Mesenchymal stem cell (in vitro differentiated cells and primary cell): ENCODE measurements at regions not wholly inside any gene's neighbourhood (a gene's known extent, or its start where the extent isn't known, plus 50 kb on each side); places are given as distances from the start of the nearest gene placed in this dataset.

Experiments used
- DNase-seq: peaks from one replicate; pipeline ENCODE4 v3.0.0-alpha.2; 2013
- H2AFZ ChIP-seq: one replicate; pipeline ENCODE4 v1.6.1; 2013; ENCODE audit warnings: low read depth, mild to moderate bottlenecking, control low read depth, inconsistent platforms, low read length, moderate library complexity
- H2AK5ac ChIP-seq: 2 replicates; pipeline ENCODE4 v1.6.1; 2013; ENCODE audit warnings: low read length, moderate library complexity, mild to moderate bottlenecking, inconsistent platforms; ENCODE audit not compliant: severe bottlenecking
- H2BK120ac ChIP-seq: one replicate; pipeline ENCODE4 v1.6.1; 2013; ENCODE audit warnings: low read depth, mild to moderate bottlenecking, inconsistent platforms, low read length, moderate library complexity
- H2BK12ac ChIP-seq, 2 experiments: one replicate each; pipeline ENCODE4 v1.6.1; 2013; ENCODE audit warnings: inconsistent platforms in 2 of 2, low read length in 2 of 2, mild to moderate bottlenecking in 2 of 2, moderate library complexity in 2 of 2, control low read depth in 1 of 2
- H2BK15ac ChIP-seq: one replicate; pipeline ENCODE4 v1.6.1; 2013; ENCODE audit warnings: mild to moderate bottlenecking, low read depth, inconsistent platforms; ENCODE audit not compliant: poor library complexity, severe bottlenecking
- H2BK5ac ChIP-seq: 2 replicates; pipeline ENCODE4 v1.6.1; 2013; ENCODE audit warnings: low read depth, mild to moderate bottlenecking, low read length, control low read depth, inconsistent platforms; ENCODE audit not compliant: poor library complexity, severe bottlenecking
- H3K14ac ChIP-seq, 2 experiments: one replicate each; pipeline ENCODE4 v1.6.1; 2013; ENCODE audit warnings: inconsistent platforms in 2 of 2, low read length in 2 of 2, control low read depth in 1 of 2, mild to moderate bottlenecking in 1 of 2, moderate library complexity in 1 of 2
- H3K18ac ChIP-seq, 2 experiments: one replicate each; pipeline ENCODE4 v1.6.1; 2013; ENCODE audit warnings: inconsistent platforms in 2 of 2, low read length in 2 of 2, control low read depth in 1 of 2, low read depth in 1 of 2, mild to moderate bottlenecking in 1 of 2
- H3K23ac ChIP-seq, 2 experiments: one replicate each; pipeline ENCODE4 v1.6.1; 2013; ENCODE audit warnings: inconsistent platforms in 2 of 2, low read length in 2 of 2, mild to moderate bottlenecking in 2 of 2, moderate library complexity in 2 of 2, control low read depth in 1 of 2
- H3K27ac ChIP-seq: 2 replicates; pipeline ENCODE4 v1.5.1; 2013; ENCODE audit warnings: mild to moderate bottlenecking, moderate library complexity, low read length, control low read depth, inconsistent platforms; ENCODE audit not compliant: poor library complexity, severe bottlenecking
- H3K27me3 ChIP-seq, 2 experiments: 2 replicates each; pipeline versions ENCODE4 v1.6.1 to v1.7.0; 2013; ENCODE audit warnings: low read length in 2 of 2, mild to moderate bottlenecking in 2 of 2, moderate library complexity in 2 of 2, control low read depth in 1 of 2, inconsistent platforms in 1 of 2; ENCODE audit not compliant: control insufficient read depth in 1 of 2, insufficient read depth in 1 of 2
- H3K36me3 ChIP-seq, 2 experiments: 2 replicates each; pipeline versions ENCODE4 v1.6.1 to v1.7.0; 2013; ENCODE audit warnings: low read length in 2 of 2, control low read depth in 1 of 2, inconsistent platforms in 1 of 2, low read depth in 1 of 2, mild to moderate bottlenecking in 1 of 2; ENCODE audit not compliant: insufficient read depth in 2 of 2, control insufficient read depth in 1 of 2
- H3K4ac ChIP-seq, 2 experiments: one replicate each; pipeline ENCODE4 v1.6.1; 2013; ENCODE audit warnings: inconsistent platforms in 2 of 2, low read length in 2 of 2, mild to moderate bottlenecking in 2 of 2, moderate library complexity in 2 of 2, control low read depth in 1 of 2, low read depth in 1 of 2
- H3K4me1 ChIP-seq: 2 replicates; pipeline ENCODE4 v1.6.1; 2013; ENCODE audit warnings: low read depth, low read length, control low read depth; ENCODE audit not compliant: control insufficient read depth, insufficient read depth
- H3K4me2 ChIP-seq: 2 replicates; pipeline ENCODE4 v1.6.1; 2013; ENCODE audit warnings: low read length, mild to moderate bottlenecking, inconsistent platforms; ENCODE audit not compliant: poor library complexity, severe bottlenecking
- H3K4me3 ChIP-seq, 2 experiments: 2 replicates each; pipeline versions ENCODE4 v1.5.1 to v1.7.0; 2013; ENCODE audit warnings: low read length in 2 of 2, mild to moderate bottlenecking in 2 of 2, control low read depth in 1 of 2, low read depth in 1 of 2; ENCODE audit not compliant: insufficient read depth in 1 of 2
- H3K79me1 ChIP-seq: replicated peaks from 2 replicates; pipeline ENCODE4 v1.6.1; 2013; ENCODE audit warnings: mild to moderate bottlenecking, control low read depth, low read length, inconsistent platforms; ENCODE audit not compliant: poor library complexity, severe bottlenecking
- H3K9ac ChIP-seq: 2 replicates; pipeline ENCODE4 v1.7.0; 2013; ENCODE audit warnings: mild to moderate bottlenecking, low read length, moderate library complexity
- H3K9me3 ChIP-seq: 2 replicates; pipeline ENCODE4 v1.7.0; 2013; ENCODE audit warnings: mild to moderate bottlenecking, low read length; ENCODE audit not compliant: control insufficient read depth
- H4K8ac ChIP-seq: one replicate; pipeline ENCODE4 v1.6.1; 2013; ENCODE audit warnings: inconsistent platforms, mild to moderate bottlenecking, low read length, moderate library complexity
- H4K91ac ChIP-seq: one replicate; pipeline ENCODE4 v1.6.1; 2013; ENCODE audit warnings: mild to moderate bottlenecking, low read length, inconsistent platforms
- WGBS: methylation state at CpG from one replicate; pipeline ENCODE4 v1.1.7; 2013; ENCODE audit warnings: mixed read lengths; 5-methylcytosine and 5-hydroxymethylcytosine counted together

DNA sequence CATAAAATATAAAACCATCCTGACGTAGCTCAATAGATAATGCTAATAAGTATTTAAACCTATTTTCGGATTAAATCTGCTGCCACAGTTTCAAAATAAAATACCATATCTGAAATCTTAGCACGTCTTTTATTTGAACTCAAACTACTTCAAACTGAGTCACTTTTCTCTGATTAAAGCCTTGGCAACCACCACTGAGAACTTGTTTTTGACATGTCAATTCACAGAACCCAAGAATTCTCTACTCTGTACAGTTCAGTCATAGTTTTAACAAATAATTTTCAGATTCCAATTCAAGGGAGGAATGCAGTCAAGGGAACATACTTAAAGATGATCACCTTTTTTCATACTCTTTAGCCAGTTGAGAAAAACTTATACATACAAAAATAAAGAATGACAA is 643.2 kb downstream of the KCNT2 start:
- H3K9ac ChIP-seq: no peak overlapping the region
- H3K4me2 ChIP-seq: no peak overlapping the region
- H3K4me1 ChIP-seq: no peaks in the 10 kb centered on the region
- H3K18ac ChIP-seq: no peak overlapping the region
- H3K27ac ChIP-seq: no peak overlapping the region
- no peak overlapping the region for H3K23ac ChIP-seq
- no peak overlapping the region for H2BK5ac ChIP-seq
- no peaks in the 10 kb centered on the region for H3K79me1 ChIP-seq
- H3K4ac ChIP-seq: no peak overlapping the region
- whole genome bisulfite sequencing: 87% methylated on average over 3 of the region's 3 CpGs
- no peaks in the 10 kb centered on the region for H3K9me3 ChIP-seq
- no peak overlapping the region for H2AFZ ChIP-seq
- no peak overlapping the region for H3K4me3 ChIP-seq
- H2BK15ac ChIP-seq: no peak overlapping the region
- no peak overlapping the region for H4K91ac ChIP-seq
- H3K36me3 ChIP-seq: no peaks in the 10 kb centered on the region
- H2BK12ac ChIP-seq: no peak overlapping the region
- no peak overlapping the region for H2BK120ac ChIP-seq
- H3K27me3 ChIP-seq: no peaks in the 10 kb centered on the region
- no peak overlapping the region for H3K14ac ChIP-seq
- H2AK5ac ChIP-seq: no peak overlapping the region
- no peak for DNase-seq
- no peak overlapping the region for H4K8ac ChIP-seq

DNA sequence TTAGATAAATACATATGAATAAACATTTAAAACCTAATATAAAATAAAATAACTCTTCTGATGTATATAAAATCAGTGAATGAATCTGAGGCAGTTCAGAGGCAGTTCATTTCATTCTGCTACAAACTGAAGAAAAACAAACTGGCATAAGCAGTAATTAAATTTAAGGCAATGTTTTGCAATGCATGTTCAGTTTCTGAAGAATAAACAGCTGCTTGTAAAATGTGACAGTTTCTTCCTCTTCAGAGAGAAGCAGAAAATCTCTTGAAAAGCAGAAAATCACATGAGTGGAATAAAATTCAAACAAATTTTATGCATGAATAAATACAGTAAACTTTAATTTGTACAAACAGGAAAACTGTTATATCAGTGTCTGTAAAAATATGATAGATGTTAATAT is 643.7 kb downstream of the KCNT2 start:
- Histone ChIP-seq H2BK12ac (no peak overlapping the region), H3K14ac (no peak overlapping the region), H4K8ac (no peak overlapping the region), H4K91ac (no peak overlapping the region), H3K23ac (no peak overlapping the region), H3K27me3 (no peaks in the 10 kb centered on the region), H3K9ac (no peak overlapping the region), H3K4me2 (no peak overlapping the region), H2AK5ac (no peak overlapping the region), H2AFZ (no peak overlapping the region), H3K4ac (no peak overlapping the region), H3K18ac (no peak overlapping the region), H3K9me3 (no peaks in the 10 kb centered on the region), H3K4me1 (no peaks in the 10 kb centered on the region), H2BK15ac (no peak overlapping the region), H3K79me1 (no peaks in the 10 kb centered on the region), H2BK5ac (no peak overlapping the region), H3K4me3 (no peak overlapping the region), H2BK120ac (no peak overlapping the region), H3K27ac (no peak overlapping the region), H3K36me3 (no peaks in the 10 kb centered on the region)
- no peak for DNase-seq

DNA sequence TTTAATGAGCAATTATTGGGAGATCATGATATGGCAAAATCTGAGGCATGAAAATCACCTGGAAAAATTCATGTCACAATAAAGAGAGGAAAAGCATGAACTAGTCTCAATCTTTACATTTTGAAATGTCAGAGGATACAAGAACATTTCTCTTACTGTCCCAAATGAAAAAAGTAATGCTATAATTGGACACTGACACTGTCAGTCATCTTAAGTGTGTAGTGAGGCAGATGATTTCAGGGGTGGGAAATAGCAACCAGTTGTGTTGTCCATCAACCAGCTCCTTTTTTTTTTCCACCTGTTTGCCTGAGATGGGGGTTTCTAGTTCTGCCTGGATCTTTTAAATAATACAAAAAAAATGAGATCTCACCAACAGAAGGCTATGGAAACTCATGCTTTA is 646.2 kb downstream of the KCNT2 start:
- Histone ChIP-seq H2AK5ac (no peak overlapping the region), H4K8ac (no peak overlapping the region), H3K4me1 (no peaks in the 10 kb centered on the region), H3K9ac (no peak overlapping the region), H3K9me3 (no peaks in the 10 kb centered on the region), H2AFZ (no peak overlapping the region), H3K4me2 (no peak overlapping the region), H3K36me3 (no peaks in the 10 kb centered on the region), H3K18ac (no peak overlapping the region), H3K27me3 (no peaks in the 10 kb centered on the region), H2BK12ac (no peak overlapping the region), H3K4me3 (no peak overlapping the region), H3K79me1 (no peaks in the 10 kb centered on the region), H3K14ac (no peak overlapping the region), H3K27ac (no peak overlapping the region), H2BK5ac (no peak overlapping the region), H4K91ac (no peak overlapping the region), H3K23ac (no peak overlapping the region), H2BK120ac (no peak overlapping the region), H3K4ac (no peak overlapping the region), H2BK15ac (no peak overlapping the region)
- no peak for DNase-seq

DNA sequence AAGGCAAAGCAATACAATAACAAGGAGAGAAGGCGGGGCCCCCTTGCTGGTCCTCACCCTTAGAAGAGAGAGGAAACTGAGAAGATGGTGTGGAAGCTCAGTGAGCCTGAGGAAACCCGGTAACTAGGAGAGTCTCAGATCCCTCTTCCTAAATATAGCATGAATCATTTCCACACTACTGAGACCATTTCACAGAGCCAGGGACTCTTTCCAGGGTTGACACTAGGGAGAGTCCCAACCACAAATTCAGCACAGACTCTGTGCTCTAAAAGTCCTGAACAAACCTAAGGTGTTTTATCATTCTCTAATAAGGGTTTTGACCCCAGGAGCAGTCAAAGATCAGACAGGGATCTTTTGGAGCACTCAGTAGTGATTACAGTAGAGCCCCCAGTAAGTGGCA is 647.7 kb downstream of the KCNT2 start:
- H3K4ac ChIP-seq: no peak overlapping the region
- no peak overlapping the region for H2AK5ac ChIP-seq
- DNase-seq: no peak
- H3K4me2 ChIP-seq: no peak overlapping the region
- no peak overlapping the region for H2BK12ac ChIP-seq
- H2BK15ac ChIP-seq: no peak overlapping the region
- H3K36me3 ChIP-seq: no peaks in the 10 kb centered on the region
- no peak overlapping the region for H3K9ac ChIP-seq
- H4K91ac ChIP-seq: no peak overlapping the region
- no peak overlapping the region for H3K23ac ChIP-seq
- no peaks in the 10 kb centered on the region for H3K79me1 ChIP-seq
- no peak overlapping the region for H3K4me3 ChIP-seq
- H2AFZ ChIP-seq: no peak overlapping the region
- H3K9me3 ChIP-seq: no peaks in the 10 kb centered on the region
- no peak overlapping the region for H3K18ac ChIP-seq
- WGBS: 100% methylated on average over 1 of the region's 2 CpGs
- H3K27ac ChIP-seq: no peak overlapping the region
- H3K14ac ChIP-seq: no peak overlapping the region
- no peak overlapping the region for H4K8ac ChIP-seq
- H3K4me1 ChIP-seq: no peaks in the 10 kb centered on the region
- H2BK120ac ChIP-seq: no peak overlapping the region
- no peak overlapping the region for H2BK5ac ChIP-seq
- no peaks in the 10 kb centered on the region for H3K27me3 ChIP-seq
